GM18498 (cell line): ENCODE measurements at regions not wholly inside any gene's neighbourhood (a gene's known extent, or its start where the extent isn't known, plus 50 kb on each side); places are given as distances from the start of the nearest gene placed in this dataset.
"Not testable (repeated sequence)": the region's sequence is repeated elsewhere in the genome, so short reads cannot be mapped to it uniquely, and the experiment has no call there.

ENCODE experiments used
- ATAC-seq: cut with Tn5 transposase; IDR thresholded peaks from one replicate; pipeline ENCODE4 v1.9.1; 2021; ENCODE audit warnings: mild to moderate bottlenecking, moderate library complexity; ENCODE audit not compliant: unreplicated experiment

DNA sequence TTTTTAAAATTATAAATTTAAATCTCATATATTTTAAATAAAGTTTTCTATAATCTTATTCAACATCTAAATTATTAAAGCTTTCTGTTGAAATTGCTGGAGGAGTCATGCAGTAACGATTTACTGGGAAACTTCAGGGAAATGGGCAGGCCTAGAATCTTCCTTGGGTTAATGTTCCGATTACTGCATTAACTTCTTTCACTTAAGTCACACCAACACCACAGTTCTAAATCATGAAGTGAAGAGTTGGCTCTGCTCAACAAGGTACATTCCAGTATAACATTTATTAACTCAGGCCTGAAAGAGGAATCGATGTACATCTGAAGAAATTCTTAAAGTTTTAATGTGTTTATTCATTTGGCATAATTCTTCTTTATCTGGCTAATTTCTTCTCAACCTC is 244.3 kb downstream of the CCER1 start:
- ATAC-seq: no peak

DNA sequence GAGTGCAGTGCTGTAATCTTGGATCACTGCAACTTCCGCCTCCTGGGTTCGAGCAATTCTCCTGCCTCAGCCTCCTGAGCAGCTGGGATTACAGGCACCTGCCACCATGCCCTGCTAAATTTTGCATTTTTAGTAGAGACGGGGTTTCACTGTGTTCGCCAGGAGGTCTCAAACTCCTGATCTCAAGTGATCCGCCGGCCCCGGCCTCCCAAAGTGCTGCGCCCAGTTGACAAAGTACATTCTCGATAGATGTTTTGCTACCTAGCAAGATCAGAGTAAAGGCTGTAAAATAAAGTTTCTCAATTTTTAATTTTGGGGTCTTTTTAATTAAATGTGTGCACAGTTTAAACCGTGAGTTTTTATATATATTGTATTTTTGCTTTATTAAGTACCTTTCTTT is 248.9 kb downstream of the CCER1 start:
- no peak for ATAC-seq

DNA sequence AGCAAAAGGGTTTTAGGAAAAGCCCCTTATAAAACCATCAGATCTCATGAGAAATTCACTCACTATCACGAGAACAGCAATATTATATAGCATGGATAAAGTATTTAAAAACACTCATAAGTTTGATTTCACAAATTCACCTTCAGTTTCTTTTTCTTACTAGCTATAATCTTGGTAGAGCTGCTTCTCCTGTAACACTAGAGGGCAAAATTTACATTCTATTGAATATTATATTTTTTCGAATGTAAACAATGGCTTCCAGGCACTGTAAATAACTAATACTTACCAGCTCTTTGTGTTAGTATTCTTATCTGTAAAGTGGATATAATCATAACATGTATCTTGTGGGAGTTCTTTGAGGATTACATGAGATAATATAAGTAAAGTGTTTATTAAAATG is 259.6 kb downstream of the CCER1 start:
- ATAC-seq: no peak

DNA sequence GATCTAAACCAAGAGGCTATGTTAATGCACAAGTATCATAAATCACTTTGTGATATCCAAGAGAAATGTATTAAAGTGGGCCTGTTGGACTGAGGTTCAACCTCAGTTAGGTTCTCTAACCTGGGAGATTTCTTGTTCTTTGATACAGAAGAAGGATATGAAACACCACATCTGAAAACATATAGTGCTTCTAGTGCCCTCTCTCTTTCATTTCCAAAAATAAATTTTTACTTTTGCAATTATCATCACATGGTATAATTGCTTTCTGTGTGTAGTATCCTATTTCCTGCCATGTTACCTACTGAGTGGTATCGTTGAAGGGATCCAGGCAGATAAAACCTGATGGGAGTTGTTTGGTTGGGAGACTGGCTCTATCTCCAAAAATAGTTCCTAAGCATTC is 264.9 kb downstream of the CCER1 start:
- ATAC-seq: no peak

DNA sequence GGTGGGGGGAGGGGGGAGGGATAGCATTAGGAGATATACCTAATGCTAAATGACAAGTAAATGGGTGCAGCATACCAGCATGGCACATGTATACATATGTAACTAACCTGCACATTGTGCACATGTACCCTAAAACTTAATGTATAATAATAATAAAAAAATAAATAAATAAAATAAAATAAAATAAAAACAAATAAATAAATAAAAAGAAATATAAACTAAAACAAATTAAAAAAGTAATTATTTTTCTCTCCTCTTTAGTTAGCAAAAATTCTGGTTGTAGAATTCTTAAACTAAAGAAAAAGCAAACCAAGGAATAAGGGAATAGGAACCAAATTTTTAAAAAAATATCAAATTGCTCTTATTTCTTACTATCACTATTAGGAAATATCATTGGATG is 267.3 kb downstream of the CCER1 start:
- not testable (repeated sequence) for ATAC-seq

DNA sequence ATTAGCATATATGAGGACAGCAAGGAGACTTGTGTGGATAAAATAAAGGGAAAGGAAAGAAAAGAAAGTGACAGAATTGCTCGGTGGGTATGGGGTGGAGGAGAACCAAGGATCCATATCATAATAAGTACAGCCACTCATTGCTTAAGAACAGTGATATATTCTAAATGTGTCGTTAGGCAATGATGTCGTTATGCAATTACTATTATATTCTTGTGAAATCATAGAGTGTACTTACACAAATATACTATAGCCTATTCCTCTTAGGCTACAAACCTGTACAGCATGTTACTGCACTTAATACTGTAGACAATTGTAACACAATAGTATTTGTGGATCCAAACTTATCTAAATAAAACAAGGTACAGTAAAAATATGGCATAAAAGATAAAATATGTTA is 271.1 kb downstream of the CCER1 start:
- ATAC-seq: no peak

DNA sequence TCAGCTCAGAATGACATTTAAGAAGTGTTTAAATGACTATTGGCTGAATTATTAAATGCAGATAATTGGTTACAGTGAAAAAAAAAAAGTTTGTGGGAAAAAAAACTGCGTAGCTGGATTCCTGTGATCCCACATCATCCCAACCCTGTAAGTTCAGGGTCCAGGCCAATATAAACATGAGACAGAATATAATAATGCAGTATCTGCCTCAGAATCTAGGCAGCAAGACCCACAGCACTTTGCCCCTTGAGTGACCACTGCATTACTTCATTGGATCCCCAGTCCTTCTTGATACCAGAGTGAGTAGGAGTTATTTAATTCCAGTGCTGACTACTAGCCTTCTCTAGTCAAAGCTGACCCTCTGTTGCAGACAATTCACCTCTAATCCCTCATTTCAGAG is 272.6 kb downstream of the CCER1 start:
- ATAC-seq: no peak

DNA sequence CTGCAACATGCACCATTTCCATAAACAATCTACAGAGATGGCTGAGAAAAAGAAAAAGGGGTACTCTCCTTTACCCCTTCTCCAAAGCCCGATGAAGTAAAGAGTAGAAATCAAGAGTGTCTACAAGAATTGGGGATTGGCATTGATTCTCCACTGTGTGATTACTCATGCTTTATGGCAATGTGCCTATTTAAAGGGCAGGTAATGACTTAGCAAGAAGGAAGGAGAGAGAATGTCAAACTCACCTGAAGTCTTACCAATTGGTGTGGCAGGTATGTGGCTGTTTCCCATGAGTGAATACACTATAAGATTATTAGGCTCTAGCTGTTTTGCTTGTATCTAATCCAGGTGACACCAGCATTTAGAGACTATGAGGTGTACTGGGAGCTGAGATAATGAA is 275.3 kb downstream of the CCER1 start:
- no peak for ATAC-seq

DNA sequence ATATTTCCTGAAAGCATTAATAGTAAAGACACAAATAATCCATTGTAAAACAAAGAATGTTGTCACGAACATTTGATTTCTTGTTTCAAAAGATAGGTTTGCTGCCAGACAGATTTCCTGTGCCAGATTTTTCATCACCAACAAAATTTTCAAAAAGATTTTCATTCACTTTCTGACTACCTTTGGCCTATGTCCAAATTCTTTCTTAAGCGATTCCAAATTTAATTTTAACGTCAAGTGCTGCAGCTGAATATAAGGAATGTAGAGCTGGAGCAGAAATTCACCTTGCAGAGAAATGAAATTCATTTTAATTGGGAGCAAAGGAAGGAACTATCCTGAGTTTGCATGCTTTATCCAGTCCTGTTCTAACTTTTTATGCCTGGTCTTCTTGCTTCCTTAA is 277.4 kb downstream of the CCER1 start:
- no peak for ATAC-seq

DNA sequence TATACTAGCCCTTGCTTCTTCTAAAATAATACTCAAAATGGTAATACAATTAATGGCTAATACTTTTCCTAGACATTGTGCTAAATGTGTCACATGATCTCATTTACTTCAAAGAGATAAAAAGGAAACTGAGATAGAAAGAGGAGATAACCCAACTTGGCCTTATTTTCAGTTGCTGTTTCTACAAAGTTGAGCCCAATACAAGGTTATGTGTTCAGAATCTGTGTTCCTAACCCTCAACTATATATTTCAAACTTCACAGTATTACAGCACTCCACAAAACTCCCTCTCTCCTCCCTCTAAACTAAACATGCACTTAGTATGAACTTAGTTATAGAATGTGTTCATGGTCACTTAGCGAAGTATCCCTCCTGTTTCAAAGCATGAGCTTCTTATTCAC is 277.9 kb downstream of the CCER1 start:
- ATAC-seq: no peak

DNA sequence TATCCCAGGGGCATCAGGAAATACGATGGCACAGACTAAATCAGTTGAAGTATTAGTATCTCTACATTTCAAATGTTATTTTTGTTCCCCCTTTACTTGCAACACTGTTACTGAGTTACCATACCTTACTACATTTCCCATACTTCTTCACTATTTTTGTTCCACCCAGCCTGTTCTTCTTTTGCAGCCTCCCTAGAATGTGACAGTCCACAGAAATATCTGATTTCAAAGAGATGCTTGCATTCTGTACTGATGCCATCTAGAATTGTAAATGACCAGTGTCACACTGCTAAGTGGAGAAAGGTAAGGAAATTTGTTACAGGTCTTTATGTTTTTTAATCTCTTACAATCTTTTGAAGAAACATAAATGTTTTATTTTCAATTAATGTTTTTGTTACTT is 279.9 kb downstream of the CCER1 start:
- no peak for ATAC-seq

DNA sequence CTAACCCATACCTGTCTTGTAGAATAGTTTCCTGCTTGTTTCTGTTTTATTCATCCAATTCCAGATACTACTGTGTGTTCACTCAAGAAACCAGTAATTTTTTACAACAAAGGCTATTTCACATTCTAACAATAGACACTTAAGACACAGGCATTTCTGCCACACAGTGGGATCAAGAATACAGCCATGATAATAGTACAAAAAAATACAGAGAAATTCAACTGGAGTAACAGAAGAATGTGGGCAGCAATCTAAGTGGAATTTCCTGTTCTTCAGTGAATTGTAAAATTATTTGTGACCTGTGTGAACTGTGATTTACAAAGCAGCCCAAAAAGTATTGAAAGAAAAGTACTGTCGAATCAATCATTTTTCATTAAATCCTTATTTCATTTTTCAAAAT is 282.9 kb downstream of the CCER1 start:
- ATAC-seq: no peak

DNA sequence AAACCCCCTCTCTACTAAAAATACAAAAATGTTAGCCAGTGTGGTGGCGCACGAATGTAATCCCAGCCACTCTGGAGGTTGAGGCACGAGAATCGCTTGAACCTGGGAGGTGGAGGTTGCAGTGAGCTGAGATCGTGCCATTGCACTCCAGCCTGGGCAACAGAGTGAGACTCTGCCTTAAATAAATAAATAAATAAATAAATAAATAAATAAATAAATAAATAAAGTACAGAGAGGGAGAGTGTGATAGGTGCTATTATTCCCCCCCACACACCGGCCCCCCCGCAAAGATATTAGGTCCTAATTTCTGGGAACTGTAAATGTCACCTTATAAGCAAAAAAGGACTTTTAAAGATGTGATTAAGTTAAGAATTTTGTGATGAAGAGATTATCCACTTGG is 291.0 kb downstream of the CCER1 start:
- not testable (repeated sequence) for ATAC-seq

DNA sequence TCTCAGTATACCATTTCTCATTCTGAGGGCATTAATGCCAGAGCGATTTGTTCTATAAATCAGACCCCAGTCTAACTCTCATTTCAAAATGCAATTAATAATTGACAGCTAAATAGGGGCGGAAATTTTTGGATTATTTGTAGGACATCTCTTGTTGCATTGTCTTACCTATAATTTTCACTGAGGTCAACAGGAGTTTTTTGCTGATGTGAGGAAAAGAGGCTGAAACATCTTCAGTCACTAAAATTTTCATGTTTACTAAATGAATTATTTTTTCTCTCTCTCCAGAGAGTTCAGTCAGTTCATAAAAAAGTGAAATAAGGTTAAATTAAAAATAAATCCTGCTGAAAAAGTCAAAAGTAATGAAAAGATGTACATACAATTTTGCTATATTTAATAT is 295.9 kb downstream of the CCER1 start:
- ATAC-seq: no peak

DNA sequence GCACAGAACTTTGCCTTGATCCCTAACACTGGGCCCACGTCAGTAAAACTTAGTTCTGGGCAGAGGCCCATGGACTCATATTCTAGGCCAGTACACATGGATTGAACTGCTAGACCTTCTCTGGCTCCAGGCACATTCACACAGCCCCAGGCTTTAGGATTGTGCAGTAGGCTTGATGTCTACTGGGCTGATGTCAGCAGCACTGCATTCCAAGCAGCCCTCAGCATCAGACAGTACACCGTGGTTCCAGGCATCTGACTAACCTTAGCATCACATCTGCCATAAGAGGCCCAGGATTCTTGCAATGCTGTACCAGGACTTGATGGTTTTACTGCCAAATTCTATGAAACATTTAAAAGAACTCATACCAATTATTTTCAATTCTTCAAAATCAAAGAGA is 301.9 kb downstream of the CCER1 start:
- ATAC-seq: no peak

DNA sequence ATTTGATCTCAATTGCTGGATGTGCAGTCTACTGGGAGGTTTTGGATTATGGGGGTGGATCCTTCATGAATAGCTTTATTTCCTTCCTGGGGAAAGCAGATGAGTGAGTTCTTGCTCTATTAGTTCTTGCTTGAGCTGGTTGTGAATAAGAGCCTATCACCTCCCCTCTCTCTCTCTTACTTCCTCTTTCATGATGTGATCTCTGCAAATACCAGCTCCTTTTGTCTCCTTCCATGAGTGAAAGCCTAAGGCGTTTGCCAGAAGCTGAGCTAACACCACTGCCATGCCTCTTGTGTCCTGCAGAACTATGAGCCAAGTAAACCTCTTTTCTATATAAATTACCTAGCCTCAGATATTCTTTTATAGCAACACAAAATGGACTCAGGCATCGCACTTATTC is 302.7 kb downstream of the CCER1 start:
- no peak for ATAC-seq

DNA sequence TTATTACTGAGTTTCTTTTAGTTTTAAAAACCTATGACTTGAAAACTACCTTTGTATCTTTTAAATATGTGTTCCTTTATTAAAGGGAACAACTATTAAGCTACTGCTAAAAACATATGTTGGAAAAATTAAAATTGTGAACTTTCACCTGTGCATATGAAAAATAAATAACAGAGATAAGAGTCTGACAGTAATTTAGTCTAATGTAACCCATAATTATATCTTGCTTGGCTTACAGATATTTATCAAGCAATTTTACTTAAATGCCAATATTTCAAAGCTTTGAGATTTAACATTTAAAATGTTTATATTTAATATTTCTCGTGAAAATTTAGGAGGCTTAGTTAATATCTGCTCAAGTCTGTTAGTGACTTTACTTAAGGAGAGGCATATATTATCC is 309.8 kb downstream of the CCER1 start:
- ATAC-seq: no peak

DNA sequence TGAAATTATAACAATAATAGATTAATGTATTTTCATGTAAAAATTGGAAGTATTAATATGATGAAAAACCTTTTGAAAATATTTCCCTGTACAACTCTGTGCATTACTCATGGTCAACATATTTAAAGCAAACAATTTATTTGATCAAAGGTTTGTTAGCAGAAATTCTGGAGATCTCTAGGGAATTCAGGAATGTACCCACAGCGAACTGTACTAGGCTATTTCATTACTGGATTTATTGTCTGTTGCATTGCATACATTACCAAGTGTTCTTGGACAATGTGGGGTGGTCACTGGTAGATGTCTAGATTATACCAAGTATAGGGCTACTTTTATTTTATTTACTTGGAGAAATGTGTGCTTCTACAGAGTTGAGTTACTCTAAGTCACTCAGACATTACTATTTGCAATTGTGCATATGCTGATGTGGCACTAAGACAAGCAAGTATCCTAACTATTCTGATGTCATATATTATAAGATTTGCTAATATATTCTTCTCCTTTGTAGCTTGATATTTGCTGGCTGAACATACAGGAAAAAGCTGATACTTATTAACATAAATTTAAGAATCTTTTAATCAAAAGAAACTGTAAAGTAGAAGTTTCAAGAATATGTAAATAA is 323.3 kb downstream of the CCER1 start:
- ATAC-seq: no peak

DNA sequence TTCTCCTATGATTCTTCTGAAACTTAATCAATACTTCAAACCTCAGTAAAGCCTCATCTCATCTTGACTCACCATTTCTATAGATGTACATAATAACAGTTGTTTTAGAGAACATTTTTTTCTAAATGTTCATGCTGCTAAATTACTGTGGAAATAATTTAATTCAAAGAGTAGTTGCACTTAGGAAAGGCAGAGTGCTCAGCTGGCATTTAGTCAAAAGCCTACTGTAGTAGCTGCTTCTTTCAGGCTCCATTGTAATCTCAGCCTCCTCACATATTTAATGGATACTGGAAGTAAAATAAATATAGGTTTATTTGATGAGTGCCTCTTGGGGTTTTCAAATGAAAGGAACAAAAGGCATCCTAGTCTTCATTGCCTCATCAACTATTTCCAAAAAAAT is 325.0 kb downstream of the CCER1 start:
- no peak for ATAC-seq

DNA sequence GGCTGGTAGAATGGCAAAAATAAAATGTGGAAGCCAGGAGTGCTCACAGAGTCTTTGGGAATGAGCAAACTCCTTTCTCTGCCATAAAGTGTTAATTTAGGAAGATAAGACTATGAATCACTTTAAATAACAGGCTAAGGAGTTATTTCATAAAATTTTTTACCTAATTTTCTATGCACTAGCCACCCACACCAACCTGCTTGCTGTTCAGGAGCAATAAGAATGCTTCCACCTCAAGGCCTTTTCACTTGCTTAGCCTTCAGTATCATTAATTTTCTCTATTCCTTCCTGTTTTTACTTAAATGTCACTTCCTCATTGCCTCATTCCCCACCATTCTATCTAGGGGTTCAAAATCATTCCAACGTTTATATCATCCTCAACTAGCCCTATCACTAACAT is 326.8 kb downstream of the CCER1 start:
- no peak for ATAC-seq

DNA sequence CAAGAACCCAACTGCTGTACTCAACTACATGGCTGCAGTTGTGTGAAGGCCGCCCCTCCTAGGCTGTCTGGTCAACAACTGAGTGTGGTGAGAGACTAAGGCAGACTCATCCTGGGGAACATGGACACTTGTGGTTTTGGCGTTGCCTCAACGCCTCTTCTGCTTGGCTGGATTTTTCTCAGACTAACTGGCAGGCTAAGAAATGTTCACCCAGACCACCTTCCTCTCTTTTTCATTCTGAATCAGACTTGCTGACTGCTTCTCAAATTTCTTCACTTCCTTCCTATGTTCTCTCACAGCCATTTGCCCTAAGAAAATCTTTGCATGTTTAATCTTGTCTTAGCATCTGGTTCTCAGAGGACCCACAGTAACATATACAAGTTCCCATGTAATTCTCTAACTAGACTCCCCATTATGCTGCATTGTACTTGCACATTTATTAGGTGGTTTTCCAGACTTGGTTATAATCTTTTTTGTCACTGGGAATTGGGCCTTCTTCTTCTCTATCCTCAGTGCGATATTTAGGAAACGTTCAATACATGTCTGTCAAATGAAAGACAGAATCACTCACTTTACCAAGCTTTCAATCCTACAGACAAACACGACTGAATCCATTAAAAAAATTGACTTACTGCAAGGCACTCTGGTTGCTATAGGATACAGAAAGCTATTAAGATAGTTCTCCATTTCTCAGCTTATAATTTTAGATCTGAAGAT is 327.6 kb downstream of the CCER1 start:
- ATAC-seq: no peak

DNA sequence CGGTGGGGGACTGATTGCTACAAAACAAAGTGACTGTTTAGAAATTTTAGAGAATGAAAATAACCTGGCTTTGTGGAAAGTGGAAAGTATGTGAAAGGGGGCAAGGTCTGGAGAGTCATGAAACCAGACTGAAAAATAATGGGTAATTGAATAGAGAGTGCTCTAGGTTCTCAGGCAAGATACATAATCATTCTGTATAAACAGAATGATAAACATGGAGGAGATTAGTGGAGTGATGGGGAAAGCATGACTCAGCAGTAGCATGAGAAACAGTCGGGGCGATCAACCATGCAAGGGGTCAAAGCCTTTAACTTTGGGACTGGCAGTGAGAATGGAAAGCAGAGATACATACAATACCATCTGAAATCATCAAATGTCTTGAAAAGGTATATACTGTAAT is 332.5 kb downstream of the CCER1 start:
- no peak for ATAC-seq

DNA sequence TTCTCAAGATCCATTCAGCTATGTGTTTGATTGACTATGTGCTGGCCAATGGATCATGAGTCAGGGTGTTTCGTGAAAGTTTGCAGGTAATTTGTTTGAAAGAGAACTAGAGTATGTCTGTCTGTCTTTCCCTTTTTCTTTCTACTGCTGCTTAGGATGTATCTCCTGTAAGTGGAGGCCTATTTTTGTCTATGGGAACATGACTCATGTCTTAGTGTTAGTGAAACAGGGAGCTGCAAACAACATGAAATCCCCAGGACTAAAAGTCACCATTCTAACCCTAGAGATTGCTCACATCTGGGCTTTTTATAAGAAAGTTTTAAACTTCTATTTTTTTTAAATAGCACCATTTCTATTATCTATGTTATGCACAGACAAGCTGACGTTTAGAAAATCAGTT is 333.0 kb downstream of the CCER1 start:
- no peak for ATAC-seq
